ENCODE measurements at regions not wholly inside any gene's neighbourhood (a gene's known extent, or its start where the extent isn't known, plus 50 kb on each side); places are given as distances from the start of the nearest gene placed in this dataset.
"Not testable (repeated sequence)": the region's sequence is repeated elsewhere in the genome, so short reads cannot be mapped to it uniquely, and the experiment has no call there.

DNA sequence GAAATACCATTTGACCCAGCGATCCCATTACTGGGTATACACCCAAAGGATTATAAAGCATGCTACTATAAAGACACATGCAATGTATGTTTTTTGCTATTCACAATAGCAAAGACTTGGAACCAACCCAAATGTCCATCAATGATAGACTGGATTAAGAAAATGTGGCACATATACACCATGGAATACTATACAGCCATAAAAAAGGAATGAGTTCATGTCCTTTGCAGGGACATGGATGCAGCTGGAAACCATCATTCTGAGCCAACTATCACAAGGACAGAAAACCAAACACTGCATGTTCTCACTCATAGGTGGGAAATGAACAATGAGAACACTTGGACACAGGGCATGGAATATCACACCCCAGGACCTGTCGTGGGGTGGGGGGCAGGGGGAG lies 558.1 kb downstream of the NTRK3 start:
- not testable (repeated sequence) for TF ChIP-seq POLR2AphosphoS5, POLR2A (IDR thresholded peaks at IDR 0.05)
- TF ChIP-seq, protein P1, sequence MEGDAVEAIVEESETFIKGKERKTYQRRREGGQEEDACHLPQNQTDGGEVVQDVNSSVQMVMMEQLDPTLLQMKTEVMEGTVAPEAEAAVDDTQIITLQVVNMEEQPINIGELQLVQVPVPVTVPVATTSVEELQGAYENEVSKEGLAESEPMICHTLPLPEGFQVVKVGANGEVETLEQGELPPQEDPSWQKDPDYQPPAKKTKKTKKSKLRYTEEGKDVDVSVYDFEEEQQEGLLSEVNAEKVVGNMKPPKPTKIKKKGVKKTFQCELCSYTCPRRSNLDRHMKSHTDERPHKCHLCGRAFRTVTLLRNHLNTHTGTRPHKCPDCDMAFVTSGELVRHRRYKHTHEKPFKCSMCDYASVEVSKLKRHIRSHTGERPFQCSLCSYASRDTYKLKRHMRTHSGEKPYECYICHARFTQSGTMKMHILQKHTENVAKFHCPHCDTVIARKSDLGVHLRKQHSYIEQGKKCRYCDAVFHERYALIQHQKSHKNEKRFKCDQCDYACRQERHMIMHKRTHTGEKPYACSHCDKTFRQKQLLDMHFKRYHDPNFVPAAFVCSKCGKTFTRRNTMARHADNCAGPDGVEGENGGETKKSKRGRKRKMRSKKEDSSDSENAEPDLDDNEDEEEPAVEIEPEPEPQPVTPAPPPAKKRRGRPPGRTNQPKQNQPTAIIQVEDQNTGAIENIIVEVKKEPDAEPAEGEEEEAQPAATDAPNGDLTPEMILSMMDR (IDR thresholded peaks at IDR 0.05), result not testable (repeated sequence)
